ENCODE measurements at regions not wholly inside any gene's neighbourhood (a gene's known extent, or its start where the extent isn't known, plus 50 kb on each side); places are given as distances from the start of the nearest gene placed in this dataset.

DNA sequence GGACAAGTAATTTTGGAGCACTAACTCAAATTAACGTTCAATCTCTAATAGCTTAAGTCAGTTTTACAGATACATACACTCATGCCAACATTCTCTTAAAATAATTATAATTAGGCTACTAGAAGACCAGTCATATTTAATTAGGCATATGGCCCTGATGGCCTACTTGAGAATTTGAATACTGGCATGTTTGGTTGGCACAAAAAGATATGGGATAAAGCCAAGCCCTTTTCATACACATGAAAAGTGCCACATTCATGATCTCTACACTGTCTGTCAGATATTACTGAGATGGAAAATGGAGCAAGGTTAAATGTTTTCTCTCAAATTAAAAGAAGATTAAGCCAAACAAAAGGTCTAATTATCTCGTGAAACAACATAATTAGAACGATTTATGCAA is 1091.0 kb downstream of the C4orf33 start:
- no peak for TF ChIP-seq GATA2 (IDR thresholded peaks at IDR 0.05; ENCODE audit: low read depth, low read length)
- TF ChIP-seq GATA3 (IDR thresholded peaks at IDR 0.05; ENCODE audit: low read depth, low read length) = no peak
